Activated CD8-positive, alpha-beta memory T cell treated with anti-CD3 and anti-CD28 coated beads, Interleukin-2, amount 50 U/mL, for 1 hour (primary cell): ENCODE measurements at regions not wholly inside any gene's neighbourhood (a gene's known extent, or its start where the extent isn't known, plus 50 kb on each side); places are given as distances from the start of the nearest gene placed in this dataset.
"Not testable (repeated sequence)": the region's sequence is repeated elsewhere in the genome, so short reads cannot be mapped to it uniquely, and the experiment has no call there.

Experiments
- DNase-seq: peaks from one replicate; pipeline ENCODE4 v3.0.0-alpha.2; 2020; ENCODE audit errors: extremely low read depth

DNA sequence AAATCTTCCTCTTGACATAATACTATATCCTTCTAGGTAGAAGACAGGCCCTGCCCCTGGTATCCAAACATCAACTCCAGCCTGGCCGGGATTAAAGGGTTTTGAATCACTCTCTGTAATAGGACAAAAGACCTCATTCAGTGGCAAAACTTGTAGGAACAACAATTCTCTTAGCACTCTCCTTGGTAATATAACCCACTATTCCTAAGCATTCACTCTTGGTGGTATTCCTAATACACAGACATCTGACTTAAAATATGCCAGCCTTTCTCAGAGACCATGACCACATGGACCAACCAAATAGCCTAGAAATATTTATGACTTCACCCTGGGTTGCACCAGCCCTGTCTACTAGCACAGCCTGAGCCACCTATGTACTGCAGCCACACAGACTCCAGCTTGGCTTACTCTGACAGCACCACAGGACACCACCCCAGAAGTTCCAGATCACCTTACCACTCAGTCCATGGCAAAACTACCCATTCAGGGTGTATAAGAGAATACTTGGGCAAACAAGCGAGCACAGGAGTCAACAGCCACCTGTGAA is 244.9 kb upstream of the NEBL start:
- no peak for DNase-seq

DNA sequence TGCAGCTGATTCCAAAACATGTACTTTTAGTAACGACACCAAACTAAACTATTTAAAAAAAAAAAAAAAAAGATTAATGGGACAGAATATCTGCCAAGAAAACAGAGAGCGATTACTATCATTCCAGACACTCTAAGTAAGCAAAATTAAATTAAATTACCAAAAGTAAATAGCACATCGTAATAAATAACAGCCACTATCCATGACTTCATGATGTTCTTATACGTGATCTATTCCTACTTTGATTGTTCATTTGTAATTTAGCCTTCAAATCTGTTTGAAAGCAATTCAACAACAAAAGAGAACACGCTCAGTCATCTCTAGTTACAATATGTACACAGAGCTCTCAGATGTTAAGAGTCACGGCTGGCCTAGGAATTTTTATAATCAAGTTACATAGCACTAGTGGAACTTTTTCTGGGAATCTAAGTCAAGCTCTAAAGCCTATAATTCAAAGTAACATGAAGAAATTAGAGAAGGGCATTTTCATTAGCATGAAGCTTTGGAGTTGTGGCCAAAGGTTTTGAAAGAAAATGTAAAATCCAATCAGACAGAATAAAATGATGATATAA is 241.7 kb upstream of the NEBL start:
- no peak for DNase-seq

DNA sequence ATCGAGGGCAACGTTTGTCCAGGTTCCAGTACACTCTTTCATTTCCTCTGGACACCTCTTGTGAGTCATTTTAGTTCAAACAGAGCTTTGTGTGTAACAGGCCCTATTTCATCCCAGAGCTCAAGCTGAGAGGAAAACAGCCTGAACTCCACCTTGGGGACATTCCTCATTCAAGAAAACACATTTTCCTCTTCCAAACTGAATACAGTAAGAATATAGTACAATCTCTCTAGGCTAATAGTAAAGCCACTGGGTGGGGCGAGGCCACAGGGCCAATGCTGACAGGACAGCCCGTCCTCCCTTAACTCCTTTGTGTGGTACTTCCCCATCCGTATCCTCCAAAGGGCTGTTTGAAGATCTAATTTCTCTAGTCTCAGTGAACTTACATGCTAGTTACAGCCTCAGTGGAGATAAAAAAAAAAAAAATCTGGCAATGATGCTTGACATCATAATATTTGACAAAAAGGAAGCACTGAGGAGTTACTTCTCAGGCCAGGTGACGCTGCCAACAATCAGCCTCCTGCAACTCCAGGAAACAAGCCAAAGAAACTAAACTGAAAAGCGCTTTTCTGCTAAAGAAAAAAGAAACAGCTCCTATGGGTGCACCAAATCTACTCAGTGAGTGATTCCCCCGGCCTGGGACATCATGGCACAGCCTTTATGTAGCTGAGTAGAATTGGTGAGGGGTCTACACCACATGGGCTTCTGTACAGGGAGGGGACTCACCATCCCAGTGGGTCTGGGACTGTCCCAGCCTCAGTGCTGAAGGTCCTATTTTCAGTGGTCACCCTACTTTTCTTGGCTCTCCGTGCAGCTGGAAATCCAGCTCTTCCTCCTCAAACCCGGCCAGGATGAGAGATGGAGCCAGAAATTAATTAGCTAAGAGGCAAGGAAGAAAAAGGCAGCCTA is 238.2 kb upstream of the NEBL start:
- DNase-seq = no peak

DNA sequence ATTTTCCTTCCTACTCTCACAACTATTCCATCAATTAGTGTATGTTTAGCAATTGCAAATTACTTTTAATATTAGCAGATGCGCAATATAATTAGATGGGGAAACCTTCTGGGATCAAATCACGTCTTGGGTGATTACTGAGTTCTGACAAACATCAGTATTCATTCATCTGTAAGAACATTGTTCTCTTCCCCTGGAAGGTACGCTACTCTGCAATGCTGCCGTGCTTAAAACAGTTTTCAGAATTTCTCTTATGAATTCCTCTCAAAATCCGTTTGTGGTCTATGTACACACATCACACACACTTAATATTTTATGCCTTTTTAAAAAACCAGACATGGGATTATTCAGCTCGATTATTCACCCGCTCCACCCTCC is 237.5 kb upstream of the NEBL start:
- DNase-seq = no peak

DNA sequence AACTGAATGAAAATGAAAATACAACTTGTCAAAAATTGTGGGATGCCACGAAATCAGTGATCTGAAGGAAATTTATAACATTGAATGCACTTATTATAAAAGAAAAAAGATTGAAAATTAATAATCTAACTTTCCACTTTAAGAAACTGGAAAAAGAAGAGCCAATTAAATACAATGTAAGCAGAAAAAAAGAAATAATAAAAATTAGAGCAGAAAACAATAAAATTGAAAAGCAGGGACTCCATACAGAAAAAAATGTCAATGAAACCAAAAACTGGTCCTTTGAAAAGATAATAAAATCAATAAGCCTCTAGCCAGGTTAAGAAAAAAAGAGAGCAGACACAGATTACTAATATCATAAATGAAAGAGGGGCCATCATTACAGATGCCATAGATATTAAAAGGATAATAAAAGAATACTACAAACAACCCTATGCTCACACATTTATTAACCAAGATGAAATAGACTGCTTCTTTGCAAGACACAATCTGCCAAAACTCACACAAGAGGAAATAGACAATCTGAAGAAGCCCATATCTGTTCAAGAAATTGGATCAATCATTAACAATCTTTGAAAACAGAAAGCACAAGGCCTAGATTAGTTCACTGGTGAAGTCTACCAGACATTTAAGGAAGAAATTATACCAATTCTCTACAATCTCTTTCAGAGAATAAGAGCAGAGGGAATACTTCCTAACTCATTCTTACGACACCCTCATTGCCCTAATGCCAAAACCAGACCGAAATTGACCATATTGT is 233.8 kb upstream of the NEBL start:
- DNase-seq = no peak

DNA sequence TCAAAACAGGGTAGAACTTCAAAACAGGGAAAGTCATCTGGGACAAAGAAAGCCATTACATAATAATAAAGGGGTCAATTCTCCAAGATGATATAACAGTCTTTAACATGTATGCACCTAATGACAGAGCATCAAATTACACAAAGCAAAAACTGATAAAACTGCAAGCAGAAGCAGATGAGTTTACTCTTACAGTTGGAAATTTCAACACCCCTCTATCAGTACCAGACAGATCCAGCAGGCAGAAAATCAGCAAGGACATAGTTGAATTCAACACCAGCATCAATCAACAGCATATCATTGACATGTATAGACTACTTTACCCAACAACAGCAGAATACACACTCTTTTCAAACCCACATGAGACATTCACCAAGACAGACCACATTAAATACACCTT is 233.0 kb upstream of the NEBL start:
- DNase-seq = no peak

DNA sequence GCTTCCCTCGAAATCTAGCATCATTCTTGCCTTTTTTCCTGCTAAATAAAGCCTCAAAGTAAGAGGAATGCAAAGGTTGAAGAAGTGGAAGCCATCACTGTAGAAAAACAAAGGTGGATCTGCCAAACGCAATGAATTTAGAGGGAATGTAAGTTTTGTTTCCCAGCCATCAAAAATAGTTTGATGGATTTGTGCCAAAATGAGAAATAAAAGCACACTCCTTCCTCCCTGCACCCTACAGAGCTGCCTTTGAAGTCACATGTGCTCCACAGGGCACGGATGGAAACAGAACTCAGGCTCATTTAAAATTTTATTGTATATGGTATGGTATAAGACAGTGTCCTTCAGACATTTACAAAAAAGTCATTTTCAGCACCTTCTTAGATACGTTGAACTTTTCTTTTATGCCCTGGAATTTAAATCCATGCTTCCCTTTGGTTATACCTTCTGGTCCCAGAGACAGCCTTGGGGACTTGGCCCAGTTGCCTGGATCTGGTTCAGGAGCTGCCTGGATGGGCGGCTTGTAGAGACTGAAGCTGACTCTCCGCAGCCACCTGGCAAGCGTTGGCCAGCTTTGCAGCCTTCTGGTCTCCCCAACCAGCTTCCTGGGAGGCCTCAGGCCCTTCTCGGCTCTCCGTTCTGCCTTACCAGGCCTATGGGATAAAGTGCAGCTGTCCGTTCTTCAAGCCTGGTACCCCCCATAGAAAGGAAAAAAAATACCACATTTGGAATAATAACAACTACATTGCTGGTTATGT is 228.5 kb upstream of the NEBL start:
- no peak for DNase-seq

DNA sequence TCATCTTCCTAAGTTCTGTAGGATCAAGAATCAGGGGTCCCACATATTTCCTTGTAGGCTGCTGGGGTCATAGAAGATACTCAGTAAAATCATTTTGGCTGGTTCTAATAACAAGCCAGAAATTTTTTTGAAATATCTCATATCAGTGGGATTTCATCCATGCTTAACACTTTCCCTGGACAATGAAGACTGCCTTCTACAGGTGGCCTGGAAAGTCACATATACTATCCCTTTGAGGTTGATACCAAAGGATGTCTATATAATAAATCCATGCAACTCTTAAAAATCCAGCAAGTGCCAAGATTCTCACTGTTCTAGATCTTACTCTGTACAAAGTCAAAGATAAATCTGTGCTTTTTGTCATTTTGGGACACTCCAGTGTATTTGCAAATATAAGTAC is 225.8 kb upstream of the NEBL start:
- DNase-seq = no peak

DNA sequence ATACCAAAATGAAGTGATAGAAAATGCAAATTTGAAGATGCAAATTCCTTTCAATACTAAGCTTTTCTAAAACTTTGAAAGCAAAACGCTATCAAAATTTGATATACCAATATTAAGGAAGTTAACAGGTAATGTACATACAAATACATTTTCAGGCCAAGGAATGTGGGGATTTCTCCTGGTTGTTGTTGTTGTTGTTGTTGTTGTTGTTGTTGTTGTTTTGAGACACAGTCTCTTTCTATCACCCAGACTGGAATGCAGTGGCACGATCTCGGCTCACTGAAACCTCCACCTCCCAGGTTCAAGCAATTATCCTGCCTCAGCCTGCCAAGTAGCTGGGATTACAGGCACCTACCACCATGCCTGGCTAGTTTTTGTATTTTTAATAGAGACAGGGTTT is 224.7 kb upstream of the NEBL start:
- DNase-seq = not testable (repeated sequence)

DNA sequence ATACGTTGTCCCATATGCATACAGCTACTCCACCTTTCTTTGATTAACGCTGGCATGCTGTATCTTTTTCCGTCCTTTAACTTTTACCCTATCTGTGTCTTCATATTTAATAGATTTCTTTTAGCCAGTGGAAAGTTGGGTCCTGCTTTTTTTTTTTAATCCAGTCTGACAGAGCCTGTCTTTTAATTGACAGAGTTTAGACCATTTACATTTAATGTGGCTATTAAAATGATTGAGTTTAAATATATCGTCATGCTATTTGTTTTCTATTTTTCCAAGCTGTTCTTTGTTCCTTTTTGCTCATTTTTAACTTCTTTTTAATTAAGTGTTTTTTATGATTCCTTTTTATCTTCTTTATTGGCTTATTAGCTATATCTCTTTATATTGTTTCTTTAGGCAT is 217.6 kb upstream of the NEBL start:
- no peak for DNase-seq

DNA sequence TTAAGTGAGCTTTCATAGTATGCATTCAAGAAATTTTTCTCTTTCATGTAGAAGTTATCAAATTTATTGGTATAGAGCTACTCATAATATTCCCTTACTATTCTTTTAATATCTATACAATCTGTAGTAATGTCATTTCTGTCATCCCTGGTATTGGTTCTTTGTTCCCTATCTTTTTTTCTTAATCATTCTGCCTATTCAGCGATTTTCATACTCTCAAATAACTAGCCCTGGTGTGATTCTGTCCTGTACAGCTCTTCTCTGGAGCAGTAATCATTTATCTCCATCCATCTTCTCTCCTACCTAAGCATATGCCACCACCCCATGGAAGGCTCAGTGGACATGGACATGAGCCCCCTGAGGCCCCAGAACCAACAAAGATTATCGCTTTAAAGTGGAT is 213.2 kb upstream of the NEBL start:
- no peak for DNase-seq

DNA sequence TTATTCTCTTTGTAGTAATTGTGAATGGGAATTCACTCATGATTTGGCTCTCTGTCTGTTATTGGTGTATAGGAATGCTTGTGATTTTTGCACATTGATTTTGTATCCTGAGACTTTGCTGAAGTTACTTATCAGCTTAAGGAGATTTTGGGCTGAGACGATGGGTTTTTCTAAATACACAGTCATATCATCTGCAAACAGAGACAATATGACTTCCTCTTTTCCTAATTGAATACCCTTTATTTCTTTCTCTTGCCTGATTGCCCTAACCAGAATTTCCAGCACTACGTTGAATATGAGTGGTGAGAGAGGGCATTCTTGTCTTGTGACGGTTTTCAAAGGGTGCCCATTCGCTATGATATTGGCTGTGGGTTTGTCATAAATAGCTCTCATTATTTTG is 209.8 kb upstream of the NEBL start:
- DNase-seq = not testable (repeated sequence)

DNA sequence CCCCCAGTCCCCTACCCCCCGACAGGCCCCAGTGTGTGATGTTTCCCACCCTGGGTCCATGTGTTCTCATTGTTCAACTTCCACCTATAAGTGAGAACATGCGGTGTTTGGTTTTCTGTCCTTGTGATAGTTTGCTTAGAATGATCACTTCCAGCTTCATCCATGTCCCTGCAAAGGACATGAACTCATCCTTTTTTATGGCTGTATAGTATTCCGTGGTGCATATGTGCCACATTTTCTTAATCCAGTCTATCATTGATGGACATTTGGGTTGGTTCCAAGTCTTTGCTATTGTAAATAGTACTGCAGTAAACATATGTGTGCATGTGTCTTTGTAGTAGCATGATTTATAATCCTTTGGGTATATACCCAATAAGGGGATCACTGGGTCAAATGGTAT is 208.2 kb upstream of the NEBL start:
- DNase-seq = not testable (repeated sequence)

DNA sequence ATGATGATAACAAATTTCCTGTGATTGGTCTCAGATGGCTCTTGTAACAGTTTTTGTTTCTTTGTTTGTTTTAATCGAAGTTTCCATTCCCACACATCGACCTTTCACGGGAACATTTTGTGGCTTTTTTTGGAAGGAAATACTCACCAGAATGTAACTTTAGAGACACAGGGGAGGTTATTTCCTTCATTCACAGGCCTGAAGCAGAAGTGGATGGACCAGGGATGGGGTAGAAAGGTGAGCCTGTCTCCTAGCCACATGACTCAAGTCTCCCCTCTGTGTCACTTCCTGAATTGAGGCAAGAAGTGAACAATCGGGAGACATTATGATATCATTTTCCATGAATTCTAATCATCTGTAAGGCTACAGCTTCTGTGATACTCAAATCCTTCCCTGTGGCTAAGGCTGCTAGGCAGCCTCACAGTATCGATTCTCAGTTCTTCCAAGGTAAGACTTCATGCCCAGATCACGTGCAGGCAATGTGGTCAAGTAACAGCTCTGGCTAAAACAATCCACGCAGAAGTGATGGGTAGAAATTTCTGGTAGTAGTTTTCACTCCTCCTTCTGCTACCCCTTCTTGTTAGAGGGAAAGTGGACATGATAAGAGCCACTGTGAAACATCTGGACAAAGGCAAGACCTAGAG is 203.9 kb upstream of the NEBL start:
- DNase-seq = no peak

DNA sequence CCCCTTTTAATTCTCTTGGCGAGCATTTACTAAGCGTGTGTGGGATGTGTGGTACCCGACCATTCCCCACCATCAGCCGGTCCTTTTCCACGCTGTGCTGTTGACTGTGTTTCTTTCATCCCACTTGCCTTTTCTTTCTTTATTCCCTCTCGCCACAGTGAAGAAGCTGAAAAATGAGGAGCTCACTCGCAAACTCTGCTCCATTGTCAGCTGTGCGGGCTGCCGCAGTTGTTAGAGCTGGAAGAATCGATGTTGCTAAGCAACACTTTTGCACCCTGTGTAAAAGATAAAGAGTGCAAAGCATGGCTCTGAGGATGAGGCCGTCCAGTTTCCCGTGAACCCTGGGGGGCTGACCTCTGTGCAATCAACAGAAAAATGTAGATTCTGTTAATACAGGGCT is 203.1 kb upstream of the NEBL start:
- DNase-seq = no peak

DNA sequence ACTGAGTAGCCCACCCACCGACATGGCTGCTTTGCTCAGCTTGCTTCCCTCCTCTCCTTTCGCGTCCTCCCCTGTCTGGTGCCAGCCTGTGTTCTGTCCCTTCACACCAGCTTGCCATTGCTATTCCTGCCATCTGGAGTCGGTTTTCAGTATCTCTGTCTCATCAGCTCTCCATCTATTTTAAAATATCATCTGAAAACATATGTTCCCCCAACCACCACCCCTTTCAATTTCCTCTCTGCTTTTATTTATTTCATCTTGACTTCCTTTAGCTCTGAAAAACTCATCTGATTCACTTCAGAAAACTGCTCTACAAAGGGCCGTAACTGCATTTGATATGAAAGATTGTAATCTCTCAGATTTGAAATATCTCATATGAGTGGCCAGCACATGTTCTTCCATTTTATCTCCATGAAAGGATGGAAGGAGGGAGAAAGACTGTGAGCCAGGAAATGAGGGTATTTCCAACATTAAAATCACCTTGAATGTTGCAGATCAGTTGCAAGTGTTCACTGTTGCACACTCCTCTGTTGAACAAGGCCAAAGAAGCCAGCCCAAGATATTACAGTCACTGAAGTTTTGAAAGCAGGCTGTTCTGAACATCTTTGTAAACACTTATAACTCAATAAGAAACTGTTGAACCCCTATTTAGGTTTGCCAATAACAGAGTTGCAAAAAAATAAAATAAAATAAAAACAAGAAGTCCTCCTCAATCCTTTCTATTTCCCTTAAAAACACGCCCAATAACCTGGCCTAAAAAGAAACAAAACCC is 202.4 kb upstream of the NEBL start:
- DNase-seq = no peak

DNA sequence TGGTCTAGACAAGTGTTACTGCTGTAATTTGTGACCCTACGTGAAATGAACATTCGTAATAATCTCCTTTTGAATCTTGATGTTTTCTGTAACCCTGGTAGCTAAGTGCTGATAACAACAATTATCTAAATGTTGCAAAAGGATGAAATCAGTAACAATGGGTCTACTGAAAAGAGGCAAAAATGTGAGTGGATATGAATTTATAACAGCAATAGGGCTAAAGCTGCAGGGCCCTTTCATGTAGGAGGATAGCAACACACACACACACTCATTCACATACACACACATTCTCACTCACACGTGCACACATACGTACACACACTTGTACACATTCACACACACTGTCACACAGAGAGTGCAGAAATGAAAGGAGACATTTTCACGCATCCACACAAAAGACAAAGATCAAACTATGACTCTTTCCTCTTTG is 200.8 kb upstream of the NEBL start:
- DNase-seq = no peak

DNA sequence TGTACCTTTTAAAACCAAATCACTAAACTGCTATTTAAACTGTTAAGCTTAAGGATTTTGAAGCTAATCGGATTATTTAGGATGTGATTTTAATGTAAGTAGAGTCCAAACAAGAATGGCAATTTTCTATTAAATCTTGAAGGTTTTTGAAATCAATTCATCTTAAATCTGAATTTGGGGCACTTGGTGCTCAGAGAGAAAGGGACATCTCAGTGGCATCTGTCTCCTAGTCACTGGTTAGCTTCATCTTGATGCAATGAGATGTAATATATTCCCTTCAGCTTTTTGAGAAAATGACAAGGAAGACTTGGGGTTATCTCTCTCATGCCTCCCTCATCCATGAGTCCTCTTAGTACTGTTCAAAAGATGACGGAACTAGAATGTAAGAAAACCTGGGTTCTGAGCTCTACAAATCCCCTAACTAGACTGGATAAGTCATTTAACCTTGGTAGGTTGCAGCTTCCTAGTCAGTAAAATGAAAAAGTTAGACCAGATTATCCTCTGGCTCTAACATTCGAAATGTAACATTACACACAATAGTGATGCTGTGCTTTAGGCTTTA is 198.5 kb upstream of the NEBL start:
- DNase-seq = no peak

DNA sequence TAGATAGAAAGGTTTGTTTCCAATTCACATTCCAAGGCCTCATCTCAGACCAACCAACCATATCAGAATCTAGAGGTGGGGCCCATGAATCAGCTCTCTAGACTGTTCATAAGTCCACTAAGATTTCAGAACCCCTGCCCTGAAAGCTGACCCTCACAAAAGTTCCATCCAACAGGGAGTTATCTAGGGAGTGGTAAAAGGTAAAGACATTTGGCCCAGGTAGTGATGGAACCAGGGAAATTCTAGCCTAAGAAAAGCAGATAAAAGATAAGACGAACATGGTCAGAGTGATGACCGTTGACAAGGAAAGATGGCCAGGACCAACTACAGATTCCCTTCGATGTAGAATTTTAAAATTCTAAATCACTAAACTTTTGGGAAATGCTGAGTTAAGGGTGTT is 198.0 kb upstream of the NEBL start:
- DNase-seq = no peak
